GM19397 (cell line): ENCODE measurements at regions not wholly inside any gene's neighbourhood (a gene's known extent, or its start where the extent isn't known, plus 50 kb on each side); places are given as distances from the start of the nearest gene placed in this dataset.

ENCODE experiments used
- ATAC-seq: cut with Tn5 transposase; IDR thresholded peaks from one replicate; pipeline ENCODE4 v1.9.1; 2021; ENCODE audit warnings: mild to moderate bottlenecking, moderate library complexity; ENCODE audit not compliant: unreplicated experiment

- no peak for ATAC-seq
Measured at GRCh38 chr1:239219679-239220078, 166.7 kb upstream of the CHRM3 start.

- no peak for ATAC-seq
Measured at GRCh38 chr1:239218301-239218700, 168.1 kb upstream of the CHRM3 start.

DNA sequence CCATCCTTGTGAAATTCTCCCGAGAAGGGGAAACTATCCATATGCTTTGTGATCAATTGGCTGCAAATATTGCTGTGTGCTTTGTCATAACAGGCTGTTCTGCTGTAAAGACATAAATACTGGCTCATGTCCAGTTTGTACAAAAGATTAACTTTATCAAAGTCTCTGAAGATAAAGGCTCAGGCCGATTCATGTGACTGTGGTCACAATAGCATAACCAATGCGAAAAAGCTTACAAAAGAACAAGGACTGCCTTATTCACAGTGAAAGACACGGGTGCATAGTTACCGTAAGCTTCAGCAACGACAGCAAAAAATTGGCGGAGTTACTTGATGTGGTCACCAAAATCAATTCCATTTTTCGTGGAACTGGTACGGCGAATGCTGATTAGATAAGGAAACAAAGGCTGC is 173.6 kb upstream of the CHRM3 start:
- ATAC-seq: no peak

DNA sequence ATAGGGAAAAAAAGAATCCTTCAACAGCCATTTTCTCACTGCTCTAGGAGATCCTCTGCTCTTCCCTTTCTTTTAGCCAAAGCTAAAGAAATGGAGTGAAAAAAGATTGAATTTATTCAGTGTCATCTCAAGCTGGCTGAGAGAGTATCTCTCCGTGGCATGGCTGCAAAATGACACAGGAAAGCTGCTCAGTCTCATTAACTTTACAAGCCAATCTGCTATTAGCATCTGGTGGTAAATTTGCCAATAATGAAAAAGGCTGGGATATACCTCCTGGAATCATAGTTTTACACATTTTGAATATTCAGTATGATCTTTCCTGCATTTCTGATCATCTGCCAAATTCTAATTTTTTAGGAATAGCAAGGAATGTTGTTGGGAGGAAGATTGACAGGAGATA is 176.8 kb upstream of the CHRM3 start:
- no peak for ATAC-seq

GRCh38 chr1:239204401-239204800 is 182.0 kb upstream of the CHRM3 start:
- ATAC-seq: no peak

DNA sequence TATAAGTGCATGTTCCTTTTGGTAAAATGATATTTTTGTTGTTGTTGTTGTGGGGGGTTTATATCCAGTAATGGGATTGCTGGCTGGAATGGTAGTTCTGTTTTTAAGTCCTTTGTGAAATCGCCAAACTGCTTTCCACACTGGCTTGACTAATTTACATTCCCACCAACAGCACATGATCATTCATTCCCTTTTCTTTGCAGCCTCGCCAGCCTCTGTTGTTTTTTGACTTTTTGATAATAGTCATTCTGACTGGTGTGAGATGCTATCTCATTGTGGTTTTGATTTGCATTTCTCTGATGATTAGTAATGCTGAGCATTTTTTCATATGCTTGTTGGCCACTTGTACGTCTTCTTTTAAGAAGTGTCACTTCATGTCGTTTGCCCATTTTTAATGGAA is 188.5 kb upstream of the CHRM3 start:
- no peak for ATAC-seq

DNA sequence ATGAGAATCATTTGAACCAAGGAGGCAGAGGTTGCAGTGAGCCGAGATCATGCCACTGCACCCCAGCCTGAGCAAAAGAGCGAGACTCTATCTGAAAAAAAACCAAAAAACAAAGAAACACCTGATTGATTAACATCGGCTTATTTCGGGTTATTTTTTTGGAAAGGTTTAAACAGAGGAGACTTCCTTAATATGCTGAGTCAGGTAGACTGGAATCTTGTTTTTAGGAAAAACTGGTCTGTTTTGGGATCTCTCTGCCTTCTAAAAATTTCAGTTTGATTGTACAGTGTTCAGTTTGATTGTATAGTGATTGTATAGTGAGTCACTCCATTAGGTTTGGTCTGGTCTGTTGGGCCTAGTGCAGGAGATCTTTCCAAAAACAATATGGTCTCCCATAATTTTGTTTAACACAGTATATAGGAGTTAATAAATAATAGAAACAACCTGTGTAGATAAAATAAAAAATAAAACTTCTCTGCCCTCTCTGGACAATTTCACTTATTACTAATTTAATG is 196.3 kb upstream of the CHRM3 start:
- no peak for ATAC-seq

- no peak for ATAC-seq
Measured at GRCh38 chr1:239186487-239186886, 199.9 kb upstream of the CHRM3 start.

DNA sequence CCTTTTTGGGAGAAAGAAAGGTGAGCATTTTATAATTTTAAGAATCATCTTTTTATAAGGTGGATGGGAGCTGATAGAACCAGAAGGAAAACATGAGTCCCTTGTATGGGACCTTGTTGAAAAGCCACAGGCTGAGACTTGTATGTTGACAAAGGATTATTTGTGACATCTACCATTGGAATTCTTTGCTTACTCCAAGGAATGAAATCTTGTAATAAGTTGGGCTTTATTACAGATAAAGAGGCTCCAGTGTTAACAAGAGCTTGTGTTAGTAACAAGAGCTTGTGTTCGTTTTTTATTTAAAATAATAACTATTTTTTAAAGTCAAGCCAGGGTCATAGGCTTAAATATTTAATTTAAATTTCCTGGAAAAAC is 201.1 kb upstream of the CHRM3 start:
- no peak for ATAC-seq

- ATAC-seq: no peak
Measured at GRCh38 chr1:239184561-239185244, 201.7 kb upstream of the CHRM3 start.

- ATAC-seq: no peak
Measured at GRCh38 chr1:239178961-239179360, 207.4 kb upstream of the CHRM3 start.

- ATAC-seq: no peak
Measured at GRCh38 chr1:239174880-239175279, 211.5 kb upstream of the CHRM3 start.

DNA sequence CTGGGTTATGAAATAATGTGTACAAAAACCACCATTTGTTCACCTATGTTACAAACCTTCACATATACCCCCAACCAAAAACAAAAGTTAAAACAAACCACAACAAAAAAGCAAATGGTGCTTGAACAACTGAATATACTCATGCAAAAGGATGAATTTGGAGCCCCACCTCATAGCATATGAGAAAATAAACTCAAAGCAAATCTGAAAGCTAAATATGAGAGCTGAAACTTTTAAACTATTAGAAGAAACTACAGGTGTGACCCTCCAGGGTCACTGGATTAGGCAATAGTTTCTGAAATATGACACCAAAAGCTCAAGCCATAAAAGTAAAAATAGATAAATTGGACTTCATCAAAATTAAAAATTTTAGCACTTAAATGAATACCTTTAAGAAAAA is 215.5 kb upstream of the CHRM3 start:
- no peak for ATAC-seq

DNA sequence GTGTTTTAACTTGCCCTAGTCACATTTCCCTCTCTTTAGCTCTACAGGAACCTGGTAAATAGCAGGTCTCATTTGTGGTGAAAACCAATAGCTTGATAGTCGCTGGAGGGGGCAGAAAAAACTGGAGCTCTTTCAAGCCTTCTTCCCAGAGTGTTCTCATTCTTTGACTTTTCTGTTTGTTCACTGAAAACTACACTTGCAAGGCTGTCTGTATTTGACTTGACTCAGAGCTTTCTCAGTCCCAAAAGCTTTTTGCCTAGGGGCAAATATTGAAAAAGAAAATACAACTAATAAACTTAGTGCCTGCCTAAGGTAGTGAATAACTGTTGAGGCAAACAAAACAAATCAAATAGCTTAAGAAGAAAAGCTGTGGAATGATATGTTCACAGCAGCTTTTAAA is 217.1 kb upstream of the CHRM3 start:
- no peak for ATAC-seq

DNA sequence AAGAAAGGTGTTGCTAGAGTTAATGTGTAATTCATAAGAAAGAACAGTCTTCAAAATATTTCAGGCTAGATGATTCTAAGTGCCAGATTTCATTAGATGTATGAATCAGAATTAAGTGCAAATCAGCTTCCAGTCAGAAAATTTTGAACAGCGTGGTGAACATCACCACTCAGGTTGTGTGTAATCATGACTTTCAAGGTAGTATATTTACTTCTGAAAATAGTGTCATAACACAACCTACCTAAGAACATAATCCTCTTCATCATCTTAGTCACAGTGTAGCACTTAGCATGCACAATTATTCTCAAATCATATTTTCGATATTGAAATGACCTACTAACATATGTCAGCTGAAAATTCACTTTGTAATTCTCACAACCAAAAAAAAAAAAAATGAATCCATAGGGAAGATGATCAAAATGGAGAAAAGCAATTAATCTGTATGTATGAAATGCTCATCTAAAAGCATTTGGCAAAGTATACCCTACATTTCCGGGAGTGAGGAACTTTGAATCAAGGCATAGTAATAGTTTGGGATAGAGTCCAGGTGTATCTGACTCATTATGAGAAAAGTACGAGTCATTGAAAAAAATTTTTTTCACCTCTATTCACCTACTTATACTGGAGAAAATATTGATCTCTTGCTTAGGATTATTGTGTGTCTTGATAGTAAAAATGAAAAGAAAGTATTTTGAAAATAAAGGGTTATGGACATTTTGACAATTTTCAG is 221.8 kb upstream of the CHRM3 start:
- no peak for ATAC-seq

DNA sequence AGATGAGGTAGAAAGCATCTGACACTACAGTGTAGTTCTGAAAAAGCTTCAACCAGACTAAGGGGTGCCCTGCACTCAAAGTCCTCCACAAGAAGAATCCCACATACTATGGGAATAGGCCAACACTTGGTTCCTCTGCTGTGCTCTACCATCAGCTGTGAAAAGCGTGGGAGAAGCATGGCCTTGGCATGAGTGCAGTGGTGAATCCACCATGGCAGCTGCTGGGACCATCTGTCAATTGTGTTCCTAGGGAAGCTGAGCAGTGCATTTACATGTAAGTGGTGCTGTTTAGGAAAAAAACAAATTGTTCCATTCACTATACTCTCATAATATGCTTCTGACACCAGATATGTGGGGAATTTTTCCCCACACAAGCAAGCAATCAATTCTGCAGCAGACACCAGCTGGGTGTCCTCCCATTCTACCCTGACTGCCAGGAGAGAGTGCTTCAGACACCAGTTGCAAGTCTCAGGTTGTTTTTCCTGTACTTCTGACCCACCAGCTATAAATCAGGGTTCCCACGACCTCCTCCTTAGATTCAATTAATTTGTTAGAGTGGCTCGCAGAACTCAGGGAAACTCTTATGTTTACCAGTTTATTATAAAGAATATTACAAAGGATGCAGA is 230.8 kb upstream of the CHRM3 start:
- no peak for ATAC-seq

- ATAC-seq: no peak
Measured at GRCh38 chr1:239151937-239152336, 234.4 kb upstream of the CHRM3 start.

DNA sequence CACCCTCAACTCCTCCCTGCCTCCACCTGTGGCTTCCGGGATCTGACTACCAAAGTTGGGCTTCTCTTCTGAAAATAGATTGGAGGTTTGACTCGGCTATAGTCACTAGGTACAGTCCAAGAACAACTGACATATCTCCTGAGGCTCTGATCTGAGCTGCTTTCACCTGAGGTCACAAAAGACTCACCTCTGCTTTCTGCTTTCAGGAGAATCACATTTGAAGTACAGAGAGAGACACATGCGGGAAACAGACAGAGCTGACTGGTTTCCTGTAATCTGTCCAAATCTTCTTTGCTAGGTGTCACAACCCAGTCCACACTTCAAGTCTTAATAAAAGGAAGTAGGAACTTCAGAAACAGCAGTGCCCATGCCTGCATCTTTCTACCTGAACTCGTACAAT is 245.4 kb upstream of the CHRM3 start:
- no peak for ATAC-seq

DNA sequence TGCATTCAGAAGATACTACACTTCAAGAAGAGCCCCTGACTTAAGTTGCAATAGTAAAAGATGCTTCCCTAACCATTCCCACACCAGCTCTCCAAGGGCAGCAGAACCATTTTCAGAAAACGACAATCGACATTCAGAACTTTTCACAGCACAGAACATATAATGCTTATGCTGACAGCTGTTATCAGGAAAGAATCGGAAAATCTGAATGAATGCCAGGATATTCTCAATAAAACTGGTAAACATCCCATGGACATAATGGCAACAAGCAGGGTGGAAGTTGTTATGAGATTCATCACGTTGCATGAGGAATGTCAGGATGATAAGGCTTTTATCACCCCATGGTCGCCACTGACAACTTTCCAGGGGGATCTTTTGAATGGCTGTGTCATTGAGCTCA is 246.6 kb upstream of the CHRM3 start:
- no peak for ATAC-seq

DNA sequence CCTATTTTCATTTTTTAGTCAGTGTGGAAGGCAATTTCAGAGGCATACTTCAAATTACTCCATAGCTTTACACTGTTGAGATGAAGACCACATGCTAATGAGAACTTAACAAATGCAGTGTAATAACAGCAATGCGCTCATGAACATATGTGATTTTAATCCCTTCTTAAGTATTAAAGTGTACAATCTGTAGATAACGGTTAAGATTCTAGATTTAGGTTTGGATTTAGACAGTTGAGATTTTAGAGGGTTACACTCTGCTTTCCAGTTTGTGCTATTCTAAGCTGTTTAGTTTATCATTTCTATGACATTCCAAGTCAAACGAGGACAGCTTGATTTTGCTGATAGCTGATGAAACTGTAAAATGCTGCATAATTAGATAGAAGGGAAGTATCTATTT is 257.8 kb upstream of the CHRM3 start:
- ATAC-seq: no peak

GRCh38 chr1:239126884-239127283 is 259.5 kb upstream of the CHRM3 start:
- no peak for ATAC-seq

GRCh38 chr1:239125893-239126292 is 260.5 kb upstream of the CHRM3 start:
- no peak for ATAC-seq
